Caco-2 (cell line): ENCODE measurements at regions not wholly inside any gene's neighbourhood (a gene's known extent, or its start where the extent isn't known, plus 50 kb on each side); places are given as distances from the start of the nearest gene placed in this dataset.

ENCODE experiments used
- BruUV-seq: library from RNA; stranded (reverse); fragments of 400-500 nt; replicated peaks from 2 replicates; lab custom pipeline; 2021; lab: Mats Ljungman, UMichigan
- CTCF ChIA-PET: fragments of 300-600 bp; sonication (Branson Sonifier 250); formaldehyde crosslinking; loops from one replicate; lab custom pipeline; 2022; ENCODE audit warnings: antibody characterized with exemption; lab: Charles Lee
- POLR2A ChIA-PET: fragments of 300-600 bp; sonication (Branson Sonifier 250); formaldehyde crosslinking; loops from one replicate; lab custom pipeline; 2022; ENCODE audit warnings: antibody characterized with exemption; lab: Charles Lee
- DNase-seq, 2 experiments: peaks; one replicate each; pipeline versions ENCODE4 v3.0.0 to v3.0.0-alpha.2; 2020 to 2022
- H3K27me3 ChIP-seq: replicated peaks from 2 replicates; pipeline ENCODE4 v1.6.0; 2011; ENCODE audit warnings: low read length; ENCODE audit not compliant: control insufficient read depth, insufficient read depth
- H3K36me3 ChIP-seq: 2 replicates; pipeline ENCODE4 v1.5.1; 2011; ENCODE audit warnings: low read length; ENCODE audit not compliant: control insufficient read depth, insufficient read depth
- H3K4me1 ChIP-seq: fragments of 250-450 bp; sonication (Bioruptor Pico); 2 replicates; pipeline ENCODE4 v1.5.1; 2020; ENCODE audit warnings: mild to moderate bottlenecking
- H3K4me3 ChIP-seq: 2 replicates; pipeline ENCODE4 v1.5.1; 2011; ENCODE audit warnings: low read depth, mild to moderate bottlenecking, control low read depth, low read length
- H3K9me3 ChIP-seq: fragments of 250-450 bp; sonication (Bioruptor Pico); 2 replicates; pipeline ENCODE4 v1.5.1; 2020; ENCODE audit warnings: mild to moderate bottlenecking, moderate library complexity
- H3K27ac Mint-ChIP-seq: one replicate; pipeline ENCODE4 v1.8.0; 2022; ENCODE audit warnings: mixed read lengths; ENCODE audit not compliant: unreplicated experiment
- H3K27me3 Mint-ChIP-seq: one replicate; pipeline ENCODE4 v1.8.0; 2022; ENCODE audit warnings: mixed read lengths; ENCODE audit not compliant: insufficient read depth, unreplicated experiment
- H3K36me3 Mint-ChIP-seq: one replicate; pipeline ENCODE4 v1.8.0; 2022; ENCODE audit warnings: mild to moderate bottlenecking, mixed read lengths; ENCODE audit not compliant: insufficient read depth, unreplicated experiment
- H3K4me1 Mint-ChIP-seq: one replicate; pipeline ENCODE4 v1.8.0; 2022; ENCODE audit warnings: low read depth, mixed read lengths; ENCODE audit not compliant: unreplicated experiment
- H3K4me3 Mint-ChIP-seq: one replicate; pipeline ENCODE4 v1.8.0; 2022; ENCODE audit warnings: mild to moderate bottlenecking, moderate library complexity, mixed read lengths; ENCODE audit not compliant: unreplicated experiment
- H3K9me3 Mint-ChIP-seq: one replicate; pipeline ENCODE4 v1.8.0; 2022; ENCODE audit warnings: mixed read lengths; ENCODE audit not compliant: unreplicated experiment
- intact Hi-C: fragments of 100-400 bp; cut with micrococcal nuclease; formaldehyde crosslinking; loops from one replicate; pipeline ENCODE4 v1.10.0; 2022; ENCODE audit not compliant: unreplicated experiment
- TF ChIP-seq, protein P1 (sequence below), 2 experiments: fragments of 200-600 bp in 1 of 2; IDR thresholded peaks; 1 replicate in 1 of 2; 2 replicates in 1 of 2; pipeline versions ENCODE4 v1.5.1 to v1.8.0; 2011 to 2022; ENCODE audit warnings: antibody characterized with exemption in 1 of 2, control low read depth in 1 of 2, inconsistent platforms in 1 of 2, low read depth in 1 of 2, low read length in 1 of 2, mild to moderate bottlenecking in 1 of 2, moderate library complexity in 1 of 2; ENCODE audit not compliant: insufficient read depth in 1 of 2, severe bottlenecking in 1 of 2, unreplicated experiment in 1 of 2

- no peak for DNase-seq
- H3K27ac Mint-ChIP-seq, result no peak overlapping the region
- no TSS peak for BruUV-seq
- intact Hi-C loops, result no loop called here
- POLR2A ChIA-PET, result no interaction called here
- Histone ChIP-seq H3K27me3 (peaks cover 4% of the 10 kb centered on the region; the same call in 1 of the 2 replicates), H3K4me1 (no peaks in the 10 kb centered on the region), H3K36me3 (no peaks in the 10 kb centered on the region), H3K9me3 (no peaks in the 10 kb centered on the region), H3K4me3 (no peak overlapping the region)
- no peaks in the 10 kb centered on the region for H3K4me1 Mint-ChIP-seq
- TF ChIP-seq, protein P1, sequence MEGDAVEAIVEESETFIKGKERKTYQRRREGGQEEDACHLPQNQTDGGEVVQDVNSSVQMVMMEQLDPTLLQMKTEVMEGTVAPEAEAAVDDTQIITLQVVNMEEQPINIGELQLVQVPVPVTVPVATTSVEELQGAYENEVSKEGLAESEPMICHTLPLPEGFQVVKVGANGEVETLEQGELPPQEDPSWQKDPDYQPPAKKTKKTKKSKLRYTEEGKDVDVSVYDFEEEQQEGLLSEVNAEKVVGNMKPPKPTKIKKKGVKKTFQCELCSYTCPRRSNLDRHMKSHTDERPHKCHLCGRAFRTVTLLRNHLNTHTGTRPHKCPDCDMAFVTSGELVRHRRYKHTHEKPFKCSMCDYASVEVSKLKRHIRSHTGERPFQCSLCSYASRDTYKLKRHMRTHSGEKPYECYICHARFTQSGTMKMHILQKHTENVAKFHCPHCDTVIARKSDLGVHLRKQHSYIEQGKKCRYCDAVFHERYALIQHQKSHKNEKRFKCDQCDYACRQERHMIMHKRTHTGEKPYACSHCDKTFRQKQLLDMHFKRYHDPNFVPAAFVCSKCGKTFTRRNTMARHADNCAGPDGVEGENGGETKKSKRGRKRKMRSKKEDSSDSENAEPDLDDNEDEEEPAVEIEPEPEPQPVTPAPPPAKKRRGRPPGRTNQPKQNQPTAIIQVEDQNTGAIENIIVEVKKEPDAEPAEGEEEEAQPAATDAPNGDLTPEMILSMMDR (IDR thresholded peaks at IDR 0.05; ENCODE audit: insufficient read depth in 1 of 2, low read depth in 1 of 2, low read length in 1 of 2, severe bottlenecking in 1 of 2, unreplicated experiment in 1 of 2), result no peak
- CTCF ChIA-PET, result interaction anchor here (0.8 kb wide), 1 partner anchor 1104 kb away, joined by 3 read pairs; no protein-coding TSS in a partner anchor
- no peak overlapping the region for H3K4me3 Mint-ChIP-seq
- no peaks in the 10 kb centered on the region for H3K9me3 Mint-ChIP-seq
- H3K27me3 Mint-ChIP-seq, result peaks cover 14% of the 10 kb centered on the region
- H3K36me3 Mint-ChIP-seq, result no peaks in the 10 kb centered on the region
These were observed 265.3 kb downstream of the DHX35 start for GRCh38 chr20:39227416-39227815.

GRCh38 chr20:39225978-39226377 lies 263.8 kb downstream of the DHX35 start:
- Histone ChIP-seq H3K36me3 (no peaks in the 10 kb centered on the region), H3K27me3 (0 out of 2 replicates have a peak, but pooled peaks cover 1% of the 10 kb centered on the region), H3K4me1 (no peaks in the 10 kb centered on the region), H3K4me3 (no peak overlapping the region), H3K9me3 (no peaks in the 10 kb centered on the region)
- no TSS peak for BruUV-seq
- H3K4me3 Mint-ChIP-seq, result no peak overlapping the region
- no peak overlapping the region for H3K27ac Mint-ChIP-seq
- CTCF ChIA-PET, result no interaction called here
- no peaks in the 10 kb centered on the region for H3K4me1 Mint-ChIP-seq
- POLR2A ChIA-PET, result no interaction called here
- intact Hi-C loops, result no loop called here
- peaks cover 9% of the 10 kb centered on the region for H3K27me3 Mint-ChIP-seq
- H3K36me3 Mint-ChIP-seq, result no peaks in the 10 kb centered on the region
- no peak for DNase-seq
- H3K9me3 Mint-ChIP-seq, result no peaks in the 10 kb centered on the region
- TF ChIP-seq, protein P1 (IDR thresholded peaks at IDR 0.05; ENCODE audit: insufficient read depth in 1 of 2, low read depth in 1 of 2, low read length in 1 of 2, severe bottlenecking in 1 of 2, unreplicated experiment in 1 of 2), result no peak

DNA sequence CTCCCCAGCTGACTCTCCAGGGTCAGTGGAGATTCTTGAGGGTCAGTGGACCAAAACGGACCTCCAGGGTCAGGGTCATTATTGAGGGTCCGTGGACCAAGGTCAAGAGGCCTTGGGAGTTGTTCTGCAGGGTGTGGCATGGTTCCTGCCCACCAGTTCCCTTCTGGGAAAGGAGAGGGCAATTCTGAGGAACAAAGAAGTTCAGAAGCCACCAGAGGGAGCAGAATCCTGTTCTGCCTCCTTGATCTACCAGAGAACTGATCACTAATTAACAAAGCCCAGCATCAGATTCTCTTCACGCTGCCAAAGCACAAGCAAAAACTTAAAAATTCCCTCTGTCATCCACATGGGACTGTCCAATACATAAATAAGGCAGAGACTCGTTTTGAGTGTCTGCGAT lies 263.4 kb downstream of the DHX35 start:
- Mint-ChIP-seq H3K4me3 (no peak overlapping the region), H3K9me3 (no peaks in the 10 kb centered on the region), H3K27me3 (peaks cover 8% of the 10 kb centered on the region), H3K27ac (no peak overlapping the region), H3K36me3 (no peaks in the 10 kb centered on the region), H3K4me1 (no peaks in the 10 kb centered on the region)
- no peaks in the 10 kb centered on the region for H3K9me3 ChIP-seq
- no TSS peak for BruUV-seq
- no peaks in the 10 kb centered on the region for H3K4me1 ChIP-seq
- no peak for DNase-seq
- ChIA-PET CTCF (no interaction called here), POLR2A (no interaction called here)
- intact Hi-C loops, result no loop called here
- TF ChIP-seq, protein P1 (IDR thresholded peaks at IDR 0.05; ENCODE audit: insufficient read depth in 1 of 2, low read depth in 1 of 2, low read length in 1 of 2, severe bottlenecking in 1 of 2, unreplicated experiment in 1 of 2), result peak in 1 of 2 experiments; percentile 27
- H3K4me3 ChIP-seq, result no peak overlapping the region
- H3K36me3 ChIP-seq, result no peaks in the 10 kb centered on the region
- H3K27me3 ChIP-seq, result 0 out of 2 replicates have a peak, but pooled peaks cover 1% of the 10 kb centered on the region
